GM12878 (cell line): ENCODE measurements at regions not wholly inside any gene's neighbourhood (a gene's known extent, or its start where the extent isn't known, plus 50 kb on each side); places are given as distances from the start of the nearest gene placed in this dataset. TPM values are rescaled to one million over a fixed set of nuclear protein-coding genes. Genes with fewer than 3 reads are reported as not detected.
"Not testable (repeated sequence)": the region's sequence is repeated elsewhere in the genome, so short reads cannot be mapped to it uniquely, and the experiment has no call there.

Experiments used
- ATAC-seq: fragments of 200-7000 bp; cut with Tn5 transposase; 3 replicates; pipeline ENCODE4 v1.9.1; 2020; ENCODE audit warnings: mild to moderate bottlenecking, moderate library complexity
- BruUV-seq: library from RNA; stranded (reverse); fragments of 400-500 nt; replicated peaks from 2 replicates; lab custom pipeline; 2021; lab: Mats Ljungman, UMichigan
- CTCF ChIA-PET: fragments of 300-600 bp; sonication (Branson Sonifier 250); formaldehyde crosslinking; extraction: SDS; loops from one replicate; lab custom pipeline; 2021; ENCODE audit warnings: inconsistent platforms; lab: Yijun Ruan, JAX
- POLR2A ChIA-PET: fragments of 350-600 bp; formaldehyde crosslinking; extraction: SDS; loops from one replicate; lab custom pipeline; 2021; ENCODE audit warnings: inconsistent platforms; lab: Charles Lee
- RAD21 ChIA-PET: fragments of 300-600 bp; sonication (Branson Sonifier 250); formaldehyde crosslinking; loops from one replicate; lab custom pipeline; 2023; ENCODE audit warnings: antibody characterized with exemption; ENCODE audit not compliant: unreplicated experiment; lab: Charles Lee
- SMC1A ChIA-PET: fragments of 300-600 bp; sonication (Branson Sonifier 250); formaldehyde crosslinking; loops from one replicate; lab custom pipeline; 2023; ENCODE audit not compliant: unreplicated experiment, uncharacterized antibody; lab: Charles Lee
- DNase-seq: peaks from one replicate; pipeline ENCODE4 v3.0.0-alpha.2; 2011; ENCODE audit warnings: low read depth, low spot score
- FAIRE-seq: peaks from 3 replicates; lab custom pipeline; 2011; peaks lifted over from hg19 to GRCh38; lab: Jason Lieb, UNC
- H2AFZ ChIP-seq: 2 replicates; pipeline ENCODE4 v1.6.0; 2011; ENCODE audit warnings: low read depth, low read length, control low read depth; ENCODE audit not compliant: control insufficient read depth
- H3K27ac ChIP-seq: 2 replicates; pipeline ENCODE4 v1.5.1; 2011; ENCODE audit warnings: control low read depth; ENCODE audit not compliant: control insufficient read depth, insufficient read depth
- H3K27me3 ChIP-seq, 2 experiments: replicated peaks in 1 of 2; 2 replicates each; pipeline versions ENCODE4 v1.6.0 to v1.6.1; 2011; ENCODE audit warnings: low read length in 1 of 2; ENCODE audit not compliant: control insufficient read depth in 2 of 2, insufficient read depth in 2 of 2
- H3K36me3 ChIP-seq, 2 experiments: 2 replicates each; pipeline ENCODE4 v1.5.1; 2011; ENCODE audit warnings: low read length in 1 of 2; ENCODE audit not compliant: control insufficient read depth in 2 of 2, insufficient read depth in 2 of 2
- H3K4me1 ChIP-seq: 2 replicates; pipeline ENCODE4 v1.6.1; 2011; ENCODE audit warnings: mild to moderate bottlenecking, low read length, moderate library complexity, mixed read lengths; ENCODE audit not compliant: control insufficient read depth, insufficient read depth
- H3K4me2 ChIP-seq: 2 replicates; pipeline ENCODE4 v1.6.0; 2011; ENCODE audit warnings: control low read depth; ENCODE audit not compliant: control insufficient read depth, insufficient read depth
- H3K4me3 ChIP-seq: fragments of 200-600 bp; sonication (generic); 2 replicates; pipeline ENCODE4 v1.5.1; 2016
- H3K79me2 ChIP-seq: 2 replicates; pipeline ENCODE4 v1.6.0; 2011; ENCODE audit warnings: low read length; ENCODE audit not compliant: control insufficient read depth, insufficient read depth
- H3K9ac ChIP-seq: 2 replicates; pipeline ENCODE4 v1.8.0; 2011; ENCODE audit warnings: low read length, control low read depth, mixed read lengths; ENCODE audit not compliant: control insufficient read depth, insufficient read depth
- H3K9me3 ChIP-seq: replicated peaks from 3 replicates; pipeline ENCODE4 v1.5.1; 2011; ENCODE audit warnings: mild to moderate bottlenecking, low read length; ENCODE audit not compliant: control insufficient read depth, insufficient read depth
- H4K20me1 ChIP-seq: 2 replicates; pipeline ENCODE4 v1.6.0; 2011; ENCODE audit not compliant: control insufficient read depth, insufficient read depth
- CBX5 ChIP-seq: sonication (generic); IDR thresholded peaks from 2 replicates; pipeline ENCODE4 v1.6.1; 2016; ENCODE audit warnings: low read depth, moderate library complexity, mild to moderate bottlenecking, inconsistent platforms
- HSF1 ChIP-seq: fragments of 150-350 bp; IDR thresholded peaks from 2 replicates; pipeline ENCODE4 v1.6.1; 2014; ENCODE audit warnings: mild to moderate bottlenecking, low read depth, low read length
- RFX5 ChIP-seq: IDR thresholded peaks from 2 replicates; pipeline ENCODE4 v1.6.1; 2011; ENCODE audit warnings: low read depth, low read length, improper control_type of control experiment
- ZNF207 ChIP-seq: fragments of 450-650 bp; IDR thresholded peaks from 2 replicates; pipeline ENCODE4 v1.6.1; 2014; ENCODE audit warnings: antibody characterized with exemption, mild to moderate bottlenecking, borderline replicate concordance
- ZNF274 ChIP-seq: IDR thresholded peaks from one replicate; pipeline ENCODE4 v1.8.0; 2011; ENCODE audit not compliant: insufficient read length, insufficient read depth
- WGBS: methylation state at CpG from one replicate; pipeline ENCODE4 v1.1.6; 2016; ENCODE audit warnings: low lambda C conversion rate; ENCODE audit not compliant: insufficient replicate concordance, insufficient coverage; ENCODE audit errors: missing lambda C conversion rate; 5-methylcytosine and 5-hydroxymethylcytosine counted together
- in situ Hi-C: fragments of 300-500 bp; cut with MboI; formaldehyde crosslinking; loops from 9 replicates; pipeline ENCODE4 v1.14.3; 2018; ENCODE audit warnings: mixed read lengths
- intact Hi-C: fragments of 100-400 bp; cut with micrococcal nuclease; formaldehyde crosslinking; loops from one replicate; pipeline ENCODE4 v1.14.2; 2022; ENCODE audit not compliant: unreplicated experiment
- microRNA-seq: library from miRNA; unstranded; fragments of <30 nt; microRNA quantifications from one replicate; pipeline ENCODE4, GENCODE V29; 2018
- small RNA-seq: library from RNA; depleted of rRNA; stranded (forward); fragments of <200 nt; gene quantifications from one replicate; pipeline ENCODE3, GENCODE V24; 2014

GRCh38 chr4:174383783-174384182, 100.1 kb downstream of the CEP44 start (continued):
- no peak for TF ChIP-seq CBX5
- TF ChIP-seq ZNF207 = no peak
- TF ChIP-seq HSF1 = no peak
- TF ChIP-seq ZNF274 = no peak
- no peak for TF ChIP-seq RFX5

GRCh38 chr4:174382938-174383605, 99.4 kb downstream of the CEP44 start:
- SMC1A ChIA-PET, intact Hi-C loops, H3K4me2 ChIP-seq, CTCF ChIA-PET, RAD21 ChIA-PET, H3K9ac ChIP-seq, H4K20me1 ChIP-seq, H3K27ac ChIP-seq, H3K27me3 ChIP-seq, POLR2A ChIA-PET, ATAC-seq, H2AFZ ChIP-seq, BruUV-seq, in situ Hi-C loops, H3K4me3 ChIP-seq, FAIRE-seq, H3K4me1 ChIP-seq, H3K9me3 ChIP-seq, H3K36me3 ChIP-seq, DNase-seq, H3K79me2 ChIP-seq: not testable (repeated sequence)
- 22% methylated on average over 6 of the region's 6 CpGs for WGBS

Small RNAs in the stretch of these regions (microRNA-seq; reads per million reads assigned to microRNA genes)
- not detected for gene MIR4276

Small RNAs in the stretch of these regions (small RNA-seq; reads per million reads assigned to genes)
- not detected for gene MIR4276
